HepG2 (cell line): ENCODE measurements at regions not wholly inside any gene's neighbourhood (a gene's known extent, or its start where the extent isn't known, plus 50 kb on each side); places are given as distances from the start of the nearest gene placed in this dataset.

ENCODE experiments used
- ATAC-seq: fragments of 200-7000 bp; cut with Tn5 transposase; 3 replicates; pipeline ENCODE4 v1.9.1; 2020; ENCODE audit warnings: mild to moderate bottlenecking, moderate library complexity
- BruUV-seq: library from RNA; stranded (reverse); fragments of 400-500 nt; replicated peaks from 2 replicates; lab custom pipeline; 2021; lab: Mats Ljungman, UMichigan
- CTCF ChIA-PET: fragments of 300-600 bp; formaldehyde crosslinking; extraction: SDS; loops from one replicate; lab custom pipeline; 2021; ENCODE audit warnings: low total read pairs, inconsistent platforms, low intra/inter-chr PET ratio; lab: Yijun Ruan, JAX
- POLR2A ChIA-PET: fragments of 350-600 bp; sonication (Branson Sonifier 250); formaldehyde crosslinking; loops from one replicate; lab custom pipeline; 2020; ENCODE audit warnings: antibody characterized with exemption, inconsistent platforms; lab: Yijun Ruan, JAX
- DNase-seq: peaks from one replicate; pipeline ENCODE4 v3.0.0-alpha.2; 2015; ENCODE audit warnings: low spot score
- FAIRE-seq: peaks from 3 replicates; lab custom pipeline; 2011; peaks lifted over from hg19 to GRCh38; lab: Jason Lieb, UNC
- H2AFZ ChIP-seq: one replicate; pipeline ENCODE4 v1.6.1; 2011; ENCODE audit warnings: low read length, inconsistent platforms
- H3K27ac ChIP-seq: fragments of 300-600 bp; 3 replicates; pipeline ENCODE4 v1.8.0; 2011; ENCODE audit warnings: mixed run types, mild to moderate bottlenecking, mixed read lengths, low read length, inconsistent platforms; ENCODE audit not compliant: insufficient read depth; ENCODE audit errors: extremely low read length
- H3K27me3 ChIP-seq, 2 experiments: fragments of 200-600 bp in 1 of 2; 2 replicates in 1 of 2; 3 replicates in 1 of 2; pipeline versions ENCODE4 v1.6.0 to v1.8.0; 2011; ENCODE audit warnings: low read length in 2 of 2, mild to moderate bottlenecking in 2 of 2, moderate library complexity in 2 of 2, inconsistent platforms in 1 of 2; ENCODE audit not compliant: insufficient read depth in 2 of 2, control insufficient read depth in 1 of 2
- H3K36me3 ChIP-seq, 2 experiments: fragments of 200-600 bp in 1 of 2; replicated peaks in 1 of 2; 2 replicates in 1 of 2; 3 replicates in 1 of 2; pipeline versions ENCODE4 v1.5.1 to v1.8.0; 2011; ENCODE audit warnings: low read length in 2 of 2, inconsistent platforms in 1 of 2; ENCODE audit not compliant: insufficient read depth in 2 of 2, control insufficient read depth in 1 of 2
- H3K4me1 ChIP-seq: 2 replicates; pipeline ENCODE4 v1.5.1; 2012; ENCODE audit warnings: low read length, inconsistent platforms; ENCODE audit not compliant: insufficient read depth
- H3K4me2 ChIP-seq: 2 replicates; pipeline ENCODE4 v1.6.0; 2011; ENCODE audit warnings: low read depth, low read length, inconsistent platforms
- H3K4me3 ChIP-seq, 3 experiments: fragments of 200-600 bp in 1 of 3; sonication (generic), shearing (Covaris generic) in 1 of 3; replicated peaks in 1 of 3; 2 replicates each; pipeline ENCODE4 v1.5.1; 2011 to 2016; ENCODE audit warnings: low read length in 3 of 3, inconsistent platforms in 2 of 3, low read depth in 2 of 3, mild to moderate bottlenecking in 2 of 3, control low read depth in 1 of 3, mixed read lengths in 1 of 3; ENCODE audit not compliant: insufficient read depth in 1 of 3
- H3K79me2 ChIP-seq: one replicate; pipeline ENCODE4 v1.6.1; 2011; ENCODE audit warnings: low read length, inconsistent platforms; ENCODE audit not compliant: insufficient read depth
- H3K9ac ChIP-seq: 2 replicates; pipeline ENCODE4 v1.6.0; 2011; ENCODE audit warnings: mild to moderate bottlenecking, low read depth, low read length, inconsistent platforms; ENCODE audit not compliant: insufficient read depth
- H3K9me3 ChIP-seq: 2 replicates; pipeline ENCODE4 v1.5.1; 2012; ENCODE audit warnings: mild to moderate bottlenecking, low read length
- H4K20me1 ChIP-seq: 2 replicates; pipeline ENCODE4 v1.6.0; 2011; ENCODE audit warnings: inconsistent platforms, mild to moderate bottlenecking, low read length, moderate library complexity; ENCODE audit not compliant: insufficient read depth
- CHCHD3 ChIP-seq: sonication (generic); formaldehyde crosslinking; IDR thresholded peaks from 2 replicates; pipeline ENCODE4 v1.8.0; 2022; ENCODE audit warnings: mild to moderate bottlenecking, missing genetic modification reagents, moderate library complexity
- GLI4 ChIP-seq: sonication (generic); formaldehyde crosslinking; IDR thresholded peaks from 2 replicates; pipeline ENCODE4 v1.5.1; 2020; ENCODE audit warnings: missing genetic modification reagents, mild to moderate bottlenecking, moderate library complexity, borderline replicate concordance
- HNF4A ChIP-seq: sonication (generic); formaldehyde crosslinking; IDR thresholded peaks from 2 replicates; pipeline ENCODE4 v1.4.0; 2020; ENCODE audit warnings: missing genetic modification reagents
- HNRNPLL ChIP-seq: fragments of 200-400 bp; formaldehyde crosslinking; IDR thresholded peaks from 2 replicates; pipeline ENCODE4 v1.6.1; 2017; ENCODE audit warnings: mild to moderate bottlenecking, low read depth, low read length; ENCODE audit not compliant: poor library complexity, severe bottlenecking
- HOXA5 ChIP-seq: sonication (generic); formaldehyde crosslinking; IDR thresholded peaks from 2 replicates; pipeline ENCODE4 v1.4.0; 2020; ENCODE audit warnings: missing genetic modification reagents
- HOXA9 ChIP-seq: sonication (generic); formaldehyde crosslinking; IDR thresholded peaks from 2 replicates; pipeline ENCODE4 v1.8.1; 2022; ENCODE audit warnings: missing genetic modification reagents, mild to moderate bottlenecking, moderate library complexity, borderline replicate concordance
- HOXD1 ChIP-seq: sonication (generic); formaldehyde crosslinking; IDR thresholded peaks from 2 replicates; pipeline ENCODE4 v1.5.0; 2020; ENCODE audit warnings: missing genetic modification reagents
- MTA3 ChIP-seq: sonication (generic); formaldehyde crosslinking; IDR thresholded peaks from 2 replicates; pipeline ENCODE4 v1.4.0; 2020; ENCODE audit warnings: missing genetic modification reagents
- NCOA1 ChIP-seq: sonication (generic); formaldehyde crosslinking; IDR thresholded peaks from 2 replicates; pipeline ENCODE4 v1.9.0; 2021; ENCODE audit warnings: missing genetic modification reagents
- REL ChIP-seq: sonication (generic); formaldehyde crosslinking; conservative IDR thresholded peaks from 2 replicates; pipeline ENCODE4 v1.8.0; 2022; ENCODE audit warnings: mild to moderate bottlenecking, missing genetic modification reagents, moderate library complexity
- SOX13 ChIP-seq, 3 experiments: fragments of 450-650 bp in 1 of 3; sonication (generic) in 1 of 3; formaldehyde crosslinking in 1 of 3; IDR thresholded peaks in 2 of 3; conservative IDR thresholded peaks in 1 of 3; 2 replicates each; pipeline versions ENCODE4 v1.5.0 to v1.6.1; 2016 to 2020; ENCODE audit warnings: antibody characterized with exemption in 1 of 3, mild to moderate bottlenecking in 1 of 3, missing compliant biosample characterization in 1 of 3, missing genetic modification reagents in 1 of 3, moderate library complexity in 1 of 3
- SP5 ChIP-seq: IDR thresholded peaks from 2 replicates; pipeline ENCODE4 v1.6.1; 2016; ENCODE audit warnings: low read depth, borderline replicate concordance
- ZMAT3 ChIP-seq: sonication (generic); formaldehyde crosslinking; conservative IDR thresholded peaks from 2 replicates; pipeline ENCODE4 v1.7.0; 2021; ENCODE audit warnings: missing genetic modification reagents
- ZNF234 ChIP-seq: sonication (generic); formaldehyde crosslinking; conservative IDR thresholded peaks from 2 replicates; pipeline ENCODE4 v1.5.1; 2020; ENCODE audit warnings: mild to moderate bottlenecking, missing genetic modification reagents
- ZNF3 ChIP-seq: IDR thresholded peaks from 2 replicates; pipeline ENCODE4 v1.7.0; 2017; ENCODE audit warnings: inconsistent platforms
- ZNF720 ChIP-seq: sonication (generic); formaldehyde crosslinking; IDR thresholded peaks from 2 replicates; pipeline ENCODE4 v1.4.0; 2020; ENCODE audit warnings: missing genetic modification reagents
- ZSCAN21 ChIP-seq: sonication (generic); formaldehyde crosslinking; IDR thresholded peaks from 2 replicates; pipeline ENCODE4 v1.8.0; 2022; ENCODE audit warnings: mild to moderate bottlenecking, missing genetic modification reagents, moderate library complexity, borderline replicate concordance
- WGBS: methylation state at CpG from one replicate; pipeline ENCODE4 v1.1.6; 2017; ENCODE audit warnings: low lambda C conversion rate; 5-methylcytosine and 5-hydroxymethylcytosine counted together
- in situ Hi-C: cut with HindIII; loops from 2 replicates; pipeline ENCODE4 v1.10.0; 2017; ENCODE audit warnings: low pct_unique_long_range_greater_than_20kb; ENCODE audit not compliant: extremely low pct_ligation_motif_present
- intact Hi-C: fragments of 100-400 bp; cut with micrococcal nuclease; formaldehyde crosslinking; loops from one replicate; pipeline ENCODE4 v1.10.0; 2022; ENCODE audit not compliant: unreplicated experiment
- TF ChIP-seq, protein P1 (sequence below): sonication (generic); formaldehyde crosslinking; IDR thresholded peaks from 2 replicates; pipeline ENCODE4 v1.8.0; 2022; ENCODE audit warnings: mild to moderate bottlenecking, missing genetic modification reagents
- TF ChIP-seq, protein P2 (sequence below): sonication (generic); formaldehyde crosslinking; IDR thresholded peaks from 2 replicates; pipeline ENCODE4 v1.5.1; 2020; ENCODE audit warnings: missing genetic modification reagents, mild to moderate bottlenecking, borderline replicate concordance

DNA sequence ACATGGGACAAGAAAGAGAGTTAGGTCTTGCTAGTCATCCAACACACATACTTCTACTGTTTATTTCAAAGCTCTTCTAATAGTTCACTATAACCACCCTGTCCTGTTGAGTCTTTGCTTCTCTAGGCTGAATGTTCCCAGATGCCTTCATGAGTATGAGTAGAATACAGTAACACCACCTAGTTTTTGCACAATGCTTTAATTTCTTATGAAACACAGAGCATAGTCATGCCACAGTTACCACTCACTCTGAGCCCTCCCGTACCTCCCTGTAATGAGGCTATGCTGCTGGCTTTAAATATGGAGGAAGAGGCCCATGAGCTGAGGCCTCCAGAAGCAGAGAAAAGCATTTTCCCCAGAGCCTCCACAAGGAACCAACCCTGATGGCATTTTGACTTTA, 75.0 kb upstream of the SLC1A3 start:
- WGBS: 0% methylated on average over 1 of the region's 1 CpG
- Histone ChIP-seq H3K4me2 (no peak overlapping the region), H3K36me3 (no peaks in the 10 kb centered on the region), H3K79me2 (no peaks in the 10 kb centered on the region), H3K4me3 (no peak overlapping the region), H3K9ac (no peak overlapping the region), H4K20me1 (no peaks in the 10 kb centered on the region), H2AFZ (no peak overlapping the region), H3K27ac (no peak overlapping the region), H3K4me1 (no peaks in the 10 kb centered on the region), H3K9me3 (no peaks in the 10 kb centered on the region), H3K27me3 (no peaks in the 10 kb centered on the region)
- no peak for DNase-seq
- intact Hi-C loops (no loop called here), in situ Hi-C loops (no loop called here)
- no peak for ATAC-seq
- CTCF ChIA-PET: no interaction called here
- no TSS peak for BruUV-seq
- FAIRE-seq: no peak
- TF ChIP-seq HOXD1 (CRISPR knock-in tag) (no peak), NCOA1 (CRISPR knock-in tag) (no peak), ZNF3 (CRISPR knock-in tag) (no peak), REL (CRISPR knock-in tag) (no peak), HOXA9 (CRISPR knock-in tag) (no peak), HNF4A (CRISPR knock-in tag) (no peak), ZNF234 (CRISPR knock-in tag) (no peak), SOX13 (IDR thresholded peaks at IDR 0.05) (no peak), SOX13 (CRISPR knock-in tag; conservative IDR thresholded peaks at IDR 0.05 in 1 of 2, IDR thresholded peaks at IDR 0.05 in 1 of 2) (no peak), ZSCAN21 (CRISPR knock-in tag) (no peak)
- POLR2A ChIA-PET: no interaction called here

DNA sequence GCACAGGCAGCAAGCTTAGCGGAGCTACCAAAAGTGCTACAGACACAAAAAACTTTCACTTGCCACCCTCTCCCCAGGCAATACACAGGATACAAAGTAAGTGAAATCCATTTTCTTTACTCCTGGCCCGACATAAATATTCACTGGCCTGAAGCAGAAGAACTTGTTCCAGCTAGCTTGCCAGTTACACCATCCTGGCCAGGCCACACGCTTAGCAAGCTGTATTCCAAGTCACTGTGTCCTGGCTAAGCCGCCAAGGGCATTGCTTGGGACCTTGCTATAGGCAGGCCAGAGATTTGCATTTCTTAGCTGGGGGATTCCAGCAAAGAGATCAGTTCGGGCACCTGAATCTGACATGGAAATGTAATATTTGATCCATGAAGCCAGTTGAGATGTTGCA, 71.0 kb upstream of the SLC1A3 start:
- no TSS peak for BruUV-seq
- H4K20me1 ChIP-seq: no peaks in the 10 kb centered on the region
- no peak for ATAC-seq
- no peak overlapping the region for H3K4me3 ChIP-seq
- no peak overlapping the region for H3K27ac ChIP-seq
- 23% methylated on average over 4 of the region's 5 CpGs for WGBS
- intact Hi-C loops: no loop called here
- no peaks in the 10 kb centered on the region for H3K36me3 ChIP-seq
- no peak overlapping the region for H3K9ac ChIP-seq
- no peaks in the 10 kb centered on the region for H3K79me2 ChIP-seq
- no peaks in the 10 kb centered on the region for H3K4me1 ChIP-seq
- CTCF ChIA-PET: no interaction called here
- no peak for FAIRE-seq
- no peak overlapping the region for H3K4me2 ChIP-seq
- no peak for DNase-seq
- no peak overlapping the region for H2AFZ ChIP-seq
- no peaks in the 10 kb centered on the region; a peak in 1 of 5 replicates for H3K27me3 ChIP-seq
- in situ Hi-C loops: no loop called here
- no peaks in the 10 kb centered on the region for H3K9me3 ChIP-seq
- POLR2A ChIA-PET: no interaction called here
- TF ChIP-seq HOXA5 (CRISPR knock-in tag) (no peak), MTA3 (no peak), HNRNPLL (no peak), CHCHD3 (CRISPR knock-in tag) (no peak), ZNF720 (CRISPR knock-in tag) (no peak), ZMAT3 (CRISPR knock-in tag) (no peak), SP5 (no peak), GLI4 (CRISPR knock-in tag) (no peak)
- TF ChIP-seq, protein P1, sequence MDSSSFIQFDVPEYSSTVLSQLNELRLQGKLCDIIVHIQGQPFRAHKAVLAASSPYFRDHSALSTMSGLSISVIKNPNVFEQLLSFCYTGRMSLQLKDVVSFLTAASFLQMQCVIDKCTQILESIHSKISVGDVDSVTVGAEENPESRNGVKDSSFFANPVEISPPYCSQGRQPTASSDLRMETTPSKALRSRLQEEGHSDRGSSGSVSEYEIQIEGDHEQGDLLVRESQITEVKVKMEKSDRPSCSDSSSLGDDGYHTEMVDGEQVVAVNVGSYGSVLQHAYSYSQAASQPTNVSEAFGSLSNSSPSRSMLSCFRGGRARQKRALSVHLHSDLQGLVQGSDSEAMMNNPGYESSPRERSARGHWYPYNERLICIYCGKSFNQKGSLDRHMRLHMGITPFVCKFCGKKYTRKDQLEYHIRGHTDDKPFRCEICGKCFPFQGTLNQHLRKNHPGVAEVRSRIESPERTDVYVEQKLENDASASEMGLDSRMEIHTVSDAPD (CRISPR knock-in tag): no peak
- TF ChIP-seq, protein P2, sequence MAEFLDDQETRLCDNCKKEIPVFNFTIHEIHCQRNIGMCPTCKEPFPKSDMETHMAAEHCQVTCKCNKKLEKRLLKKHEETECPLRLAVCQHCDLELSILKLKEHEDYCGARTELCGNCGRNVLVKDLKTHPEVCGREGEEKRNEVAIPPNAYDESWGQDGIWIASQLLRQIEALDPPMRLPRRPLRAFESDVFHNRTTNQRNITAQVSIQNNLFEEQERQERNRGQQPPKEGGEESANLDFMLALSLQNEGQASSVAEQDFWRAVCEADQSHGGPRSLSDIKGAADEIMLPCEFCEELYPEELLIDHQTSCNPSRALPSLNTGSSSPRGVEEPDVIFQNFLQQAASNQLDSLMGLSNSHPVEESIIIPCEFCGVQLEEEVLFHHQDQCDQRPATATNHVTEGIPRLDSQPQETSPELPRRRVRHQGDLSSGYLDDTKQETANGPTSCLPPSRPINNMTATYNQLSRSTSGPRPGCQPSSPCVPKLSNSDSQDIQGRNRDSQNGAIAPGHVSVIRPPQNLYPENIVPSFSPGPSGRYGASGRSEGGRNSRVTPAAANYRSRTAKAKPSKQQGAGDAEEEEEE (CRISPR knock-in tag): no peak
